HG02970 (cell line): ENCODE measurements at regions not wholly inside any gene's neighbourhood (a gene's known extent, or its start where the extent isn't known, plus 50 kb on each side); places are given as distances from the start of the nearest gene placed in this dataset.
"Not testable (repeated sequence)": the region's sequence is repeated elsewhere in the genome, so short reads cannot be mapped to it uniquely, and the experiment has no call there.

ENCODE experiments used
- ATAC-seq: cut with Tn5 transposase; IDR thresholded peaks from one replicate; pipeline ENCODE4 v1.9.1; 2021; ENCODE audit warnings: mild to moderate bottlenecking, moderate library complexity, moderate number of reproducible peaks; ENCODE audit not compliant: unreplicated experiment, low FRiP score

GRCh38 chr6:164346631-164347030, 932.1 kb downstream of the QKI start:
- ATAC-seq, result no peak

DNA sequence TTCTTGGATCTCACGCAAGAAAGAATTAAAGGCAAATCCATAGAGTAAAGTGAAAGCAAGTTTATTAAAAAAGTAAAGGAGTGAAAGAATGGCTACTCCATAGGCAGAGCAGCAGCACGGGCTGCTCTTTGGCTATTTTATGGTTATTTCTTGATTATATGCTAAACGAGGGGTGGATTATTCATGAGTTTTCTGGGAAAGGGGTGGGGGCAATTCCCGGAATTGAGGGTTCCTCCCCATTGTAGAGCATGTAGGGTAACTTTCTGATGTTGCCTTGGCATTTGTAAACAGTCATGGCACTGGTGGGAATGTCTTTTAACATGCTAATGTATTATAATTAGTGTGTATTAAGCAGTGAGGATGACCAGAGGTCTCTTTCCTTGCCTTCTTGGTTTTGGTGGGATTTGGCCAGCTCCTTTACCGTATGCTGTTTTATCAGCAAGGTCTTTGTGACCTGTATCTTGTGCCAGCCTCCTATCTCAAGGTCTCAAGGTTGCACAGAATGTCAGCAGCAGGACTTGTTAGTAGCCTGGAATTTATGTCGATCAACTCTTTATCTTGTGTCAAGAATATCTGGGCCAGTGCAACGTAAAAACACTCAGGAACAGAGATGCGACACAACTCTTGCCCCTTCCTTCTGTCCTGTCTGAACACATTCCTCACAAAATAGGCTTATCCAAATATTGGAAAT, 931.4 kb downstream of the QKI start:
- ATAC-seq, result no peak

DNA sequence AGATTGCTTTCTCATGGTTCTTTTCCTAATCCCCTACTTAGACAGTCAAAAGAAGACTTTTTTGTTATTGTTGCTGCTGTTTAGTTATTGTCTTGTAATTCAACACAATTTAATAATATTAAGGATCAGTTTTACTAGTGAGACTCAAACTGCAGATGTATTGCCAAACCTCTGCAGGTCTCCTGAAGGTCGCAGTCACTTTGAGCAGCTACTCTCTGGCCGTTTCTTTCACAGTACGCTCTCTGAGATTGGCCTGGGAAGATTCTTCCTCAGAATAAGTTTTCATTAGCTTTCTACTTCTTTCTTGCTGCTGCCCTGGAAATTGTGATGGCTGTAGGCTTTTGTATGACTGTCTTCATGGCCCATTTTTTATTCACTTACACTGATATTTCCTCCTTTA, 930.8 kb downstream of the QKI start:
- no peak for ATAC-seq

GRCh38 chr6:164344801-164345291, 930.3 kb downstream of the QKI start:
- no peak for ATAC-seq

GRCh38 chr6:164339442-164339841, 924.9 kb downstream of the QKI start:
- not testable (repeated sequence) for ATAC-seq

DNA sequence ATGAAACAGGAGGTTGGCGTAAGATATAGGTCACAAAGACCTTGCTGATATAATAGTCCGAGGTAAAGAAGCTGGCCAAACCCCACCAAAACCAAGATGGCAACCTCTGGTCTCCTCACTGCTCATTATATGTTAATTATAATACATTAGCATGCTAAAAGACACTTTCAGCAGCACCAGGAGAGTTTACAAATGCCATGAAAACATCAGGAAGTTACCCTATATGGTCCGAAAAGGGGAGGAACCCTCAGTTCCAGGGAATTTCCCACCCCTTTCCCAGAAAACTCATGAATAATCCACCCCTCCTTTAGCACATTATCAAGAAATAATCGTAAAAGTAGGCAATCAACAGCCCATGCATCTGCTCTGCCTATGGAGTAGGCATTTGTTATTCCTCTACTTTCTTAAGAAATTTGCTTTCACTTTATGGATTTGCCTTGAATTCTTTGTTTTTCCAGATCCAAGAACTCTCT, 923.4 kb downstream of the QKI start:
- ATAC-seq, result no peak

DNA sequence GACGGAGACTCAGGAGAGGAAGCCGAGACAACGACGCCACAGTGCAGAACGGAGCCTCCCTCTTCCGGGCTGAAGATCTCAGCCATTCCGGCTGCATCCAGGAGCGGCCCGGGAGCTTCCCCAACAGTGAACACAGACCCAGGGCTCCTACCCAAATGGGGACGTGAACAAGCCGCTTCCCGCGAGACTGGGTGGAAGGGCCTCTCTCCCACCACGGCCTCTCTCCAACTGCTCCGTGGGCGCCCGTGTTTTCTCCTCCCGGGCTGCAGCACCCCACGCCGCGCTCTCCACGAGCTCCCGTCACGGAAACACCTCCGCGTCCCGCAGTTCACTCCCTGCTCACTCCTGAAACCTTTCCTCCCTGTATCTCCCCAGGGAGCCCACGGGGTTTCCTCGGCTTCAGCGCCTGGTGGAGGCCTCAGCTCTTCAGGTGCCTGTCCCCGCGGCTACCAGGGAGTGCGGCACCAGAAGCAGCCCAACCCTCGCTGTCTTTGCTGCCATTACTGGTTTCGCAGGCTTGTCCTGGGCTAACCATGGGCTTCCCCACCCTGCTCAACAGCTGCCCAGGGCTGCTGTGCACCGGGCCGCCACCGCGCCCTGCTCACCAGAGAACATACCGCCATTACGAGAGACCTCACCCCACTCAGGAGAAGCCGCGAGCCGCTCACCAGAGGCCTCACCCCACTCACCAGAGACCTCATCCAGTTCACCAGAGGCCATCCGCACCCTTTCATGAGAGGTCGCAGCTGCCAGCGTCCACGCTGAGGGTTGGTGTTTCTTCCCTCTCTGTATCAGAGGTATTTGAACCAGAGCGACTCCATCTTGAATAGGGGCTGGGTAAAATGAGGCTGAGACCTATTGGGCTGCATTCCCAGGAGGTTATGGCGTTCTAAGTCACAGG, 922.8 kb downstream of the QKI start:
- no peak for ATAC-seq

DNA sequence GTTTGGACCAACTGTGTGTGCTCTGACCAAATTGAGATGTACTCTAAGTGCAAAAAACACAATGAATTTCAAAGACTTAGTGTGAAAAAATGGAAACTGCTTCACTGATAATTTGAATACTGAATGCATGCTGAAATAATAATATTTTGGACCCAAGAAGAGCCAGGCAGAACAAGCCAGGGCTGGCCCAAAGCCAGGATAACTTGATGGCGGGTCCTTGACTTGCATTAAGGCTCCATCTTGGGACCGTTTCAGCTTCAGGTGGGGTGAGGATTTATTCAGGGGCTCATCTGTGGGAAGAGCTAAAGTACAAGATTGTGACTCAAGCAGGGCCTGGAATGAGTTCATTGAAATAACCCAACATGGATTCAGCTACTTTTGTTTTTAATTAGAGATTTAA, 921.9 kb downstream of the QKI start:
- ATAC-seq, result no peak

- ATAC-seq, result no peak
Observed at GRCh38 chr6:164331026-164331425, 916.5 kb downstream of the QKI start.

DNA sequence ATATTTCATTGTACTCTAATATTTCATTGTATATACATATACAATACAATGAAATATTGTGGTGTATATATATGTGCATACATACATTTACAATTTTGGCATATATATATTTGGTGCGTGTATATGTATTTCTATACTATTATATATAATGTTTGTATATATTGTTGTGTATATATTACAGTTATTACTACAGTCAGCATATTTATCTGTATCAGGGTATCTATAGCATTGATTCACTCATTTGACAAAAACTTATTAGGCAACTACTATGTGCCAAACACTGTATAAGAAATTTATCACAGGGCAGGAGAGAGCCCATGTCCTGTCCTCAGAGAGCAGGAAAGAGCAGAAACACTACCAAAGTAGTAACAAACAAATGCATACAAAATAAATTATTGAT, 910.6 kb downstream of the QKI start:
- ATAC-seq, result no peak

DNA sequence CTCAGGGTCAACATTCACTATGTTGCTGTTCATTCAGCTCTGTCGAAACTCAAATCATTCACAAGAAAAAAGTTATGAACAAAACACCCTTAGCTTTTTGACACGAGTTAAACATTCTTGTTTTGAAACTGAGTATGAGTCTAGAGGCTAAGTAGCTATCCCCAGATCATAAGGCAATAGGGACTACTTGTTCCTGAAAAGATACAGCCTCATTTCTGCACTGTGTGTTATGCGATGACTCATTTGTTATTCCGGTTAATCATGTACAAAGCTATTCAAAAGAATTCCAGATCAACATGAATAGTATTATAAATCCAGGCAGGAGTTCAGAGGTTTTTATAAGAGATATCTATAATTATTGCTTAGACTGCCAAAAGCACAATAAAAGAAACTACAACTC, 908.0 kb downstream of the QKI start:
- ATAC-seq, result no peak

- no peak for ATAC-seq
Observed at GRCh38 chr6:164321297-164321696, 906.8 kb downstream of the QKI start.

DNA sequence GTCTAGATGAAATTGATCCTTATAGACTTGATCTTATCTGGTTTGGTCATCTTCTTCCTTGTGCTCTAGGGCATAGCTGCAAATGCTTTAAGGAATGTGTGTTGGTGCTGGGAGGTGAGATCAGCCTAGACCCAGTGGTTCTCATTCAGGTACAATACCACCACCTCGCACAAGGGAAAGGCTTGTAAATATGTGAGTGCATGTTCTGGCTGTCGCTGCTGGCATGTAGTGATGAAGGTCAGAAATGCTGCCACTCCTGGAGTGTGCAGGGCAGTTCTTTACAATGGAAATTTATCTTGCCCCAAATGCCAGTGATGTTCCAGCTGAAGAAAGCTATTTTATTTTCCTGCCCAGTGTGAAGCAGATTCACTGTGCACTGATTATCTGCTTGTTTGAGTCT, 900.9 kb downstream of the QKI start:
- ATAC-seq, result no peak

- ATAC-seq, result no peak
Observed at GRCh38 chr6:164308339-164308738, 893.8 kb downstream of the QKI start.

- no peak for ATAC-seq
Observed at GRCh38 chr6:164303102-164303964, 888.8 kb downstream of the QKI start.

GRCh38 chr6:164296411-164296810, 881.9 kb downstream of the QKI start:
- no peak for ATAC-seq

- no peak for ATAC-seq
Observed at GRCh38 chr6:164294047-164294784, 879.7 kb downstream of the QKI start.

- ATAC-seq, result no peak
Observed at GRCh38 chr6:164291224-164291623, 876.7 kb downstream of the QKI start.

GRCh38 chr6:164290101-164290500, 875.6 kb downstream of the QKI start:
- ATAC-seq, result no peak

- ATAC-seq, result no peak
Observed at GRCh38 chr6:164286011-164286410, 871.5 kb downstream of the QKI start.
